Hepatic stellate cell (primary cell): ENCODE measurements at regions not wholly inside any gene's neighbourhood (a gene's known extent, or its start where the extent isn't known, plus 50 kb on each side); places are given as distances from the start of the nearest gene placed in this dataset.

Experiments used
- DNase-seq: peaks from one replicate; pipeline ENCODE4 v3.0.0; 2011; ENCODE audit warnings: low spot score

- DNase-seq, result no peak
Observed at GRCh38 chrX:39440799-39441284, 639.6 kb downstream of the MID1IP1 start.

GRCh38 chrX:39442332-39442731, 641.1 kb downstream of the MID1IP1 start:
- DNase-seq, result no peak

- DNase-seq, result no peak
Observed at GRCh38 chrX:39443240-39443639, 642.0 kb downstream of the MID1IP1 start.

GRCh38 chrX:39445336-39445735, 644.1 kb downstream of the MID1IP1 start:
- no peak for DNase-seq

- no peak for DNase-seq
Observed at GRCh38 chrX:39449352-39449751, 648.1 kb downstream of the MID1IP1 start.

GRCh38 chrX:39450234-39450977, 647.4 kb downstream of the BCOR start:
- no peak for DNase-seq

- no peak for DNase-seq
Observed at GRCh38 chrX:39451046-39451445, 646.7 kb downstream of the BCOR start.

DNA sequence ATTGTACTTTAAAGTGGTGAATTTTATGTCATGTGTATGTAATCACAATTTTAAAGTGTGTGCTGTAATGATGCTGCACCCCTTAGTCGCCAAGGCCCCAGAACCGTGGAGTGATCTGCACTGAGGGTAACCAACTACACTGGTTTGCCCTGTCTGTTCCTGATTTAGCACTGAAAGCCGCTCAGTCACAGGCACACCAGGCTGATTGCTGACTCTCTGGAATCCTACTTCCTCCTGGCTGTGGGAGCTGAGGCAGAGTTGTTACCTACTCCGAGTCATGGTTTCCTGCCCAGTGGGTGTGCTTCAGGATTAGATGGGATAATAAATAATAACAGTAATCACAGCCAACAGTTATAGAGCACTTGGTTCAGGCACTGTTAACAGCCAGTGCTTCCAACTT, 645.4 kb downstream of the BCOR start:
- no peak for DNase-seq

GRCh38 chrX:39453889-39454621, 643.7 kb downstream of the BCOR start:
- no peak for DNase-seq

DNA sequence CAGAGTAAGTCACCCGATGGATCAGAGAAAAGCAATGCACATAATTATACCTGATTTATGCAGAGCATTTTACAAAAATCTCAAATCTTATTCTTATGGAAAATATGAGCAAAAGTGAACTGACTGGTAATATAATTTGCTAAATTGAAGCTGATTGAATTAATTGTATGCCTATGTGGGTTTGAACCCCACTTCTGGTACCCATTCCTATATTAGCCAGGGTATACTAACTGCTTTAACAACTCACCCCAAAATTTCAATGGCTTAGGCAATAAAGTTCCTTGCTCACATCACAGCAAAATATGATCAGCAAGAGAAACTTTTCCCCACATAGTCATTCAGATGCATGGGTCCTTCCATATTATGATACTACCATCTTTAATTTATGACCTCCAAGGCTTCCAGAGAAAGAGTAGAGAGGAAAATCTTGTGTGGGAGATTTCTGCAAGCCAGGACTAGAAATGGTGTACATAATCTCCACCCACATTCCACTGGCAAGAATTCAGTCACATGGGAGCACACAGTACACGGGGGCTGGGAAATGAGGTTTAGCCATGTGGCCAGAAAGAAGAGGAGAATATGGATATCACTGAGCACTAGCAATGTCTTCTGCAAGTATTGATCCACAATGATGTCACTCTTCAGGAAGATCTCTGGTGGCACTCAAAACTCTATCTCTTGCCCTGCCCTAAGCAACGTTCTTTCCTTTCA, 640.7 kb downstream of the BCOR start:
- no peak for DNase-seq

GRCh38 chrX:39458779-39459178, 639.0 kb downstream of the BCOR start:
- DNase-seq, result no peak

GRCh38 chrX:39459204-39459603, 638.6 kb downstream of the BCOR start:
- no peak for DNase-seq

GRCh38 chrX:39459952-39460351, 637.8 kb downstream of the BCOR start:
- no peak for DNase-seq

DNA sequence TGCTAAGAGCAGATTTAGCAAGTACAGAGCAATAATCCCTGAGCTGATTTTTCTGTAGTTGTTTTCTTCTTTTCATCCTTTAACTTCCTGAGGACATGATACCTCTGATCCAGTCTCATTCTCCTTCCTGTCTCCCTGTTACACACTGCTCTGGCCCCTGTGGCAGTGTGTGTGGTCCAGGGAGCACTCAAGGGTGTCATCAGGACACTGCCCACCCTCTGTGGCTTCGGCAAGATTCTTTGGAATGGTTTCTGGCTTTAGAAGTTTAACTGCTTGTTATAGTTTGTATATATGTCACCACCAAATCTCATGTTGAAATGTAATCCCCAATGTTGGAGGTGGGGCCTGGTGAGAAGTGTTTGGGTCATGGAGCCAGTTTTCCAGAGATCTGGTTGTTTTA, 637.3 kb downstream of the BCOR start:
- no peak for DNase-seq

- no peak for DNase-seq
Observed at GRCh38 chrX:39462835-39463234, 634.9 kb downstream of the BCOR start.

GRCh38 chrX:39464253-39464652, 633.5 kb downstream of the BCOR start:
- DNase-seq, result no peak

- DNase-seq, result no peak
Observed at GRCh38 chrX:39465467-39465866, 632.3 kb downstream of the BCOR start.

DNA sequence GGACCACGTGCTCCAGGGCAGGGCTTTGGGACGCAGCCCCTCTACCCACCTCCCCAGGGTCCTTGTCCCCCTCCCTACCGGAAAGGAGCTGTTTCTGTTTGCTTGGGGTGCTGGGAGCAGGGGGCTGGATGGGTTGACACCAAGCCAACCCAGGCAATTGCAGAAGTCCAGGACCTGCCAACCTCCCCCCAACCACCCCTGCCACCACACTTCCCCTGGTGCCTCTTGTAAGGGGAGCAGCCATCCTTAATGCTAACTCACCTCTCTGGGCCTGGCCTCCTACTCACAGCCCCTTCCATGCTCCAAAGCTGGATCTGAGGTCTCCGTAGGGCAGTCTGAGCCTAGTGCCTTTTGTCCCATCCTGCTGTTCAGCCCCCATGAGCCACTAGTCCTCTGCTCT, 631.9 kb downstream of the BCOR start:
- DNase-seq, result no peak

- no peak for DNase-seq
Observed at GRCh38 chrX:39469126-39469525, 628.6 kb downstream of the BCOR start.

- DNase-seq, result no peak
Observed at GRCh38 chrX:39470588-39471407, 627.0 kb downstream of the BCOR start.

- DNase-seq, result no peak
Observed at GRCh38 chrX:39472161-39472560, 625.6 kb downstream of the BCOR start.

GRCh38 chrX:39473812-39474211, 623.9 kb downstream of the BCOR start:
- DNase-seq, result no peak
